Lower leg skin (tissue), 3 donors: ENCODE measurements at regions not wholly inside any gene's neighbourhood (a gene's known extent, or its start where the extent isn't known, plus 50 kb on each side); places are given as distances from the start of the nearest gene placed in this dataset.

Experiments used
- CTCF ChIP-seq, 3 donors: fragments of 450-650 bp; IDR thresholded peaks; one replicate each; pipeline ENCODE4 v1.5.1; 2016; ENCODE audit warnings: antibody characterized with exemption in 3 of 3, mild to moderate bottlenecking in 3 of 3, moderate library complexity in 2 of 3
- POLR2A ChIP-seq, 2 donors: fragments of 450-650 bp; IDR thresholded peaks; one replicate each; pipeline ENCODE4 v1.6.1; 2016 to 2017; ENCODE audit warnings: antibody characterized with exemption in 2 of 2, mild to moderate bottlenecking in 1 of 2, moderate library complexity in 1 of 2

GRCh38 chr10:78758176-78758575 lies 310.6 kb upstream of the ZMIZ1 start:
- TF ChIP-seq CTCF (IDR thresholded peaks at IDR 0.05) (no peak), POLR2A (IDR thresholded peaks at IDR 0.05) (no peak)
